K562 (cell line): ENCODE measurements at regions not wholly inside any gene's neighbourhood (a gene's known extent, or its start where the extent isn't known, plus 50 kb on each side); places are given as distances from the start of the nearest gene placed in this dataset.

Experiments
- ATAC-seq: fragments of 200-7000 bp; cut with Tn5 transposase; 3 replicates; pipeline ENCODE4 v1.9.1; 2020; ENCODE audit warnings: moderate library complexity
- BruUV-seq: library from RNA; stranded (reverse); fragments of 400-500 nt; replicated peaks from 2 replicates; lab custom pipeline; 2021; lab: Mats Ljungman, UMichigan
- CTCF ChIA-PET: fragments of 300-600 bp; formaldehyde crosslinking; extraction: SDS; loops from one replicate; lab custom pipeline; 2021; ENCODE audit warnings: low intra/inter-chr PET ratio; lab: Yijun Ruan, JAX
- POLR2A ChIA-PET: fragments of 300-600, 350-650 bp; sonication (Branson Sonifier 250); formaldehyde crosslinking; extraction: SDS; loops from one replicate; lab custom pipeline; 2021; ENCODE audit warnings: antibody characterized with exemption, inconsistent platforms; lab: Yijun Ruan, JAX
- DNase-seq, 4 experiments: peaks; one replicate each; pipeline versions ENCODE4 v3.0.0 to v3.0.0-alpha.2; 2011 to 2018; ENCODE audit warnings: low spot score in 3 of 4, mixed read lengths in 3 of 4; ENCODE audit errors: extremely low read depth in 1 of 4
- FAIRE-seq: peaks from 2 replicates; lab custom pipeline; 2011; peaks lifted over from hg19 to GRCh38; lab: Jason Lieb, UNC
- H2AFZ ChIP-seq: 2 replicates; pipeline ENCODE4 v1.6.0; 2011; ENCODE audit warnings: low read depth, low read length, control low read depth, inconsistent platforms
- H3K27ac ChIP-seq: fragments of 200-600 bp; 3 replicates; pipeline ENCODE4 v1.8.0; 2011; ENCODE audit warnings: low read depth, mild to moderate bottlenecking, control low read depth, inconsistent platforms, low read length, moderate library complexity, mixed read lengths; ENCODE audit errors: extremely low read depth
- H3K27me3 ChIP-seq, 2 experiments: fragments of 300-600 bp in 1 of 2; 2 replicates in 1 of 2; 3 replicates in 1 of 2; pipeline versions ENCODE4 v1.6.0 to v1.8.0; 2011; ENCODE audit warnings: inconsistent platforms in 2 of 2, low read length in 2 of 2, mild to moderate bottlenecking in 1 of 2, mixed read lengths in 1 of 2, moderate library complexity in 1 of 2; ENCODE audit not compliant: control insufficient read depth in 2 of 2, insufficient read depth in 2 of 2
- H3K36me3 ChIP-seq: fragments of 300-600 bp; 3 replicates; pipeline ENCODE4 v1.8.0; 2011; ENCODE audit warnings: mild to moderate bottlenecking, low read length, inconsistent platforms; ENCODE audit not compliant: control insufficient read depth, insufficient read depth
- H3K4me1 ChIP-seq, 2 experiments: fragments of 200-600 bp in 1 of 2; replicated peaks in 1 of 2; 2 replicates in 1 of 2; 3 replicates in 1 of 2; pipeline versions ENCODE4 v1.5.1 to v1.8.0; 2011; ENCODE audit warnings: inconsistent platforms in 2 of 2, low read length in 2 of 2, mild to moderate bottlenecking in 1 of 2, mixed read lengths in 1 of 2, moderate library complexity in 1 of 2; ENCODE audit not compliant: control insufficient read depth in 2 of 2, insufficient read depth in 2 of 2
- H3K4me2 ChIP-seq: 2 replicates; pipeline ENCODE4 v1.6.1; 2011; ENCODE audit warnings: low read length, control low read depth, inconsistent platforms, mixed read lengths; ENCODE audit not compliant: insufficient read depth
- H3K4me3 ChIP-seq: fragments of 200-600 bp; sonication (generic), shearing (Covaris generic); 2 replicates; pipeline ENCODE4 v1.5.1; 2016; ENCODE audit warnings: control low read depth, inconsistent platforms
- H3K79me2 ChIP-seq: fragments of 200-600 bp; 3 replicates; pipeline ENCODE4 v1.8.0; 2011; ENCODE audit warnings: low read length, inconsistent platforms; ENCODE audit not compliant: control insufficient read depth, insufficient read depth
- H3K9ac ChIP-seq, 2 experiments: 2 replicates each; pipeline versions ENCODE4 v1.6.0 to v1.6.1; 2011; ENCODE audit warnings: low read depth in 2 of 2, low read length in 2 of 2, control low read depth in 1 of 2, inconsistent platforms in 1 of 2, mild to moderate bottlenecking in 1 of 2, mixed read lengths in 1 of 2; ENCODE audit not compliant: insufficient read depth in 1 of 2
- H3K9me1 ChIP-seq: one replicate; pipeline ENCODE4 v1.6.0; 2011; ENCODE audit warnings: inconsistent platforms, mild to moderate bottlenecking, low read length, moderate library complexity; ENCODE audit not compliant: control insufficient read depth, insufficient read depth
- H3K9me3 ChIP-seq: replicated peaks from 2 replicates; pipeline ENCODE4 v1.5.1; 2011; ENCODE audit warnings: low read depth, low read length, inconsistent platforms; ENCODE audit not compliant: control insufficient read depth, insufficient read depth
- H4K20me1 ChIP-seq: replicated peaks from 2 replicates; pipeline ENCODE4 v1.6.1; 2011; ENCODE audit warnings: low read length, inconsistent platforms, mixed read lengths; ENCODE audit not compliant: control insufficient read depth, insufficient read depth
- CHD7 ChIP-seq: fragments of 200-600 bp; sonication (generic); IDR thresholded peaks from one replicate; pipeline ENCODE4 v1.6.1; 2012; ENCODE audit warnings: mild to moderate bottlenecking, low read depth, low read length, inconsistent platforms
- DNMT1 ChIP-seq: fragments of 450-650 bp; IDR thresholded peaks from 2 replicates; pipeline ENCODE4 v1.6.1; 2016; ENCODE audit warnings: antibody characterized with exemption, mild to moderate bottlenecking
- HDAC2 ChIP-seq: fragments of 450-650 bp; IDR thresholded peaks from 2 replicates; pipeline ENCODE4 v1.6.1; 2016; ENCODE audit warnings: mild to moderate bottlenecking
- HOMEZ ChIP-seq: fragments of 250-450 bp; sonication (Bioruptor Pico); IDR thresholded peaks from 2 replicates; pipeline ENCODE4 v1.4.0; 2020; ENCODE audit warnings: mild to moderate bottlenecking, moderate library complexity
- NFE2 ChIP-seq: IDR thresholded peaks from 2 replicates; pipeline ENCODE4 v1.6.1; 2014; ENCODE audit warnings: antibody characterized with exemption, low read depth
- RUNX1 ChIP-seq: sonication (generic); IDR thresholded peaks from 2 replicates; pipeline ENCODE4 v1.6.1; 2016; ENCODE audit warnings: antibody characterized with exemption, low read depth
- ZNF717 ChIP-seq: fragments of 250-450 bp; sonication (Bioruptor Pico); IDR thresholded peaks from 2 replicates; pipeline ENCODE4 v1.5.0; 2021
- WGBS: fragments of 100-300 bp; shearing (Covaris generic); methylation state at CpG from one replicate; pipeline ENCODE4 v1.1.6; 2016; ENCODE audit warnings: low coverage, mixed read lengths; ENCODE audit not compliant: insufficient coverage; ENCODE audit errors: missing lambda C conversion rate; 5-methylcytosine and 5-hydroxymethylcytosine counted together
- in situ Hi-C: fragments of 300-500 bp; cut with MboI; formaldehyde crosslinking; loops from 4 replicates; pipeline ENCODE4 v1.15.0; 2018; ENCODE audit warnings: inconsistent platforms, mixed read lengths
- intact Hi-C: fragments of 100-400 bp; cut with micrococcal nuclease; formaldehyde crosslinking; loops from 2 replicates; pipeline ENCODE4 v1.14.2; 2022
- TF ChIP-seq, protein P1 (sequence below): fragments of 450-650 bp; IDR thresholded peaks from 2 replicates; pipeline ENCODE4 v1.6.1; 2017; ENCODE audit warnings: antibody characterized with exemption

GRCh38 chr1:219813294-219813693 lies 115.1 kb downstream of the SLC30A10 start:
- no peak for ATAC-seq
- Histone ChIP-seq H3K4me1 (no peaks in the 10 kb centered on the region), H3K36me3 (no peaks in the 10 kb centered on the region), H3K79me2 (no peaks in the 10 kb centered on the region), H3K27me3 (peaks cover 18 to 33% of the 10 kb centered on the region in 2 experiments; a peak in 3 of 5 replicates), H3K9ac (no peak overlapping the region), H3K27ac (no peak overlapping the region), H3K4me3 (no peak overlapping the region), H3K4me2 (no peak overlapping the region), H2AFZ (no peak overlapping the region), H4K20me1 (no peaks in the 10 kb centered on the region), H3K9me3 (no peaks in the 10 kb centered on the region), H3K9me1 (no peaks in the 10 kb centered on the region)
- POLR2A ChIA-PET: interaction anchor here (0.5 to 1.0 kb wide), 2 partner anchors 920 to 940 kb away, joined by 3 to 4 read pairs; no protein-coding TSS in a partner anchor
- no peak for DNase-seq
- in situ Hi-C loops: loop anchor here (25.0 kb wide), 1 partner anchor 1476 kb away; the partner anchor contains the start of gene TGFB2
- CTCF ChIA-PET: interaction anchor here (0.5 to 2.4 kb wide), 4 partner anchors 42 to 1483 kb away, joined by 3 to 16 read pairs (median 4); no protein-coding TSS in a partner anchor
- BruUV-seq: no TSS peak
- WGBS: 0% methylated on average over 1 of the region's 1 CpG
- intact Hi-C loops: loop anchor here (2.0 to 10.0 kb wide), 7 partner anchors 41 to 1558 kb away; no protein-coding TSS in a partner anchor
- no peak for FAIRE-seq
- TF ChIP-seq RUNX1: no peak
- no peak for TF ChIP-seq ZNF717 (CRISPR knock-in tag)
- TF ChIP-seq NFE2: no peak
- TF ChIP-seq HDAC2: no peak
- TF ChIP-seq DNMT1: no peak
- no peak for TF ChIP-seq CHD7
- no peak for TF ChIP-seq HOMEZ (CRISPR knock-in tag)
- TF ChIP-seq, protein P1, sequence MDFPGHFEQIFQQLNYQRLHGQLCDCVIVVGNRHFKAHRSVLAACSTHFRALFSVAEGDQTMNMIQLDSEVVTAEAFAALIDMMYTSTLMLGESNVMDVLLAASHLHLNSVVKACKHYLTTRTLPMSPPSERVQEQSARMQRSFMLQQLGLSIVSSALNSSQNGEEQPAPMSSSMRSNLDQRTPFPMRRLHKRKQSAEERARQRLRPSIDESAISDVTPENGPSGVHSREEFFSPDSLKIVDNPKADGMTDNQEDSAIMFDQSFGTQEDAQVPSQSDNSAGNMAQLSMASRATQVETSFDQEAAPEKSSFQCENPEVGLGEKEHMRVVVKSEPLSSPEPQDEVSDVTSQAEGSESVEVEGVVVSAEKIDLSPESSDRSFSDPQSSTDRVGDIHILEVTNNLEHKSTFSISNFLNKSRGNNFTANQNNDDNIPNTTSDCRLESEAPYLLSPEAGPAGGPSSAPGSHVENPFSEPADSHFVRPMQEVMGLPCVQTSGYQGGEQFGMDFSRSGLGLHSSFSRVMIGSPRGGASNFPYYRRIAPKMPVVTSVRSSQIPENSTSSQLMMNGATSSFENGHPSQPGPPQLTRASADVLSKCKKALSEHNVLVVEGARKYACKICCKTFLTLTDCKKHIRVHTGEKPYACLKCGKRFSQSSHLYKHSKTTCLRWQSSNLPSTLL: no peak
